Astrocyte (in vitro differentiated cells and primary cell): ENCODE measurements at regions not wholly inside any gene's neighbourhood (a gene's known extent, or its start where the extent isn't known, plus 50 kb on each side); places are given as distances from the start of the nearest gene placed in this dataset.

Experiments
- DNase-seq: peaks from one replicate; pipeline ENCODE4 v3.0.0-alpha.2; 2010; ENCODE audit warnings: low read depth
- FAIRE-seq: peaks from 2 replicates; lab custom pipeline; 2011; peaks lifted over from hg19 to GRCh38; lab: Jason Lieb, UNC
- H2AFZ ChIP-seq: 2 replicates; pipeline ENCODE4 v1.6.0; 2012; ENCODE audit warnings: low read depth, low read length, inconsistent platforms
- H3K27ac ChIP-seq: 2 replicates; pipeline ENCODE4 v1.5.1; 2011; ENCODE audit warnings: low read depth, low read length, inconsistent platforms
- H3K27me3 ChIP-seq: 2 replicates; pipeline ENCODE4 v1.6.0; 2011; ENCODE audit warnings: low read length, inconsistent platforms; ENCODE audit not compliant: insufficient read depth
- H3K36me3 ChIP-seq: 2 replicates; pipeline ENCODE4 v1.5.1; 2011; ENCODE audit warnings: low read length, inconsistent platforms; ENCODE audit not compliant: insufficient read depth
- H3K4me1 ChIP-seq: 2 replicates; pipeline ENCODE4 v1.5.1; 2011; ENCODE audit warnings: low read length, inconsistent platforms; ENCODE audit not compliant: insufficient read depth
- H3K4me2 ChIP-seq: 2 replicates; pipeline ENCODE4 v1.6.0; 2012; ENCODE audit warnings: low read length, inconsistent platforms
- H3K4me3 ChIP-seq: 2 replicates; pipeline ENCODE4 v1.5.1; 2011; ENCODE audit warnings: low read depth, mild to moderate bottlenecking, low read length, inconsistent platforms; ENCODE audit not compliant: insufficient read depth
- H3K79me2 ChIP-seq: 2 replicates; pipeline ENCODE4 v1.6.0; 2012; ENCODE audit warnings: mild to moderate bottlenecking, low read length, inconsistent platforms; ENCODE audit not compliant: insufficient read depth
- H3K9ac ChIP-seq: 2 replicates; pipeline ENCODE4 v1.6.0; 2012; ENCODE audit warnings: mild to moderate bottlenecking, low read length, inconsistent platforms
- H3K9me3 ChIP-seq: 2 replicates; pipeline ENCODE4 v1.5.1; 2012; ENCODE audit warnings: low read depth, mild to moderate bottlenecking, low read length, inconsistent platforms; ENCODE audit not compliant: insufficient read depth
- H4K20me1 ChIP-seq: 2 replicates; pipeline ENCODE4 v1.6.0; 2012; ENCODE audit warnings: low read length, inconsistent platforms; ENCODE audit not compliant: insufficient read depth
- H3K27ac Mint-ChIP-seq: one replicate; pipeline ENCODE4 v1.8.0; 2021; ENCODE audit warnings: mild to moderate bottlenecking, mixed read lengths; ENCODE audit not compliant: unreplicated experiment
- H3K27me3 Mint-ChIP-seq: one replicate; pipeline ENCODE4 v1.8.0; 2021; ENCODE audit warnings: low read depth, mixed read lengths; ENCODE audit not compliant: unreplicated experiment
- H3K36me3 Mint-ChIP-seq: one replicate; pipeline ENCODE4 v1.8.0; 2021; ENCODE audit warnings: low read depth, mixed read lengths; ENCODE audit not compliant: unreplicated experiment
- H3K4me1 Mint-ChIP-seq: one replicate; pipeline ENCODE4 v1.8.0; 2021; ENCODE audit warnings: low read depth, mixed read lengths; ENCODE audit not compliant: unreplicated experiment
- H3K4me3 Mint-ChIP-seq: one replicate; pipeline ENCODE4 v1.8.0; 2021; ENCODE audit warnings: mild to moderate bottlenecking, moderate library complexity, mixed read lengths; ENCODE audit not compliant: unreplicated experiment
- H3K9me3 Mint-ChIP-seq: one replicate; pipeline ENCODE4 v1.8.0; 2021; ENCODE audit warnings: mild to moderate bottlenecking, mixed read lengths; ENCODE audit not compliant: unreplicated experiment
- EZH2 ChIP-seq: IDR thresholded peaks from 2 replicates; pipeline ENCODE4 v1.6.1; 2012; ENCODE audit warnings: mild to moderate bottlenecking, low read length, inconsistent platforms; ENCODE audit not compliant: insufficient read depth
- TF ChIP-seq, protein P1 (sequence below): IDR thresholded peaks from 2 replicates; pipeline ENCODE4 v1.5.1; 2011; ENCODE audit warnings: low read depth, mild to moderate bottlenecking, inconsistent platforms, low read length, moderate library complexity; ENCODE audit not compliant: insufficient read depth

DNA sequence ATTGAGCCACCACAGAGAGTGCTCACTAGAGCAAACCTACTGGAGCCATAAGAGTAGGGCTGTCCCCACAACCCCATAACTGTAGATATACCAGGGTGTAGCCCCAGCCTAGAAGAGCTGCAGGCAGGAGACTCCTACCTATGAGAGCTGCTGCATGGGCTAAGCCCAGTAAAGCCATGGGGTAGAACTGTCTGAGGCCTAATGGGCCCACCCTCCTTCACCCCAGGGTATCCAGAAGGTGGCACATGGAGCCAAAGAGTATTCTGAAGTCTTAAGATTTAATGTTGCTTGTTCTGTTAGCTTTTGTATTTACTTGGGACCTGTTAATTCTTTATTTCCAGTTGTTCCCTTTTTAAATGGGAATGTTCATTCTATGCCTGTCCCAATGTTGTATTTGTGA is 1193.7 kb upstream of the ADGRL2 start:
- H3K36me3 Mint-ChIP-seq, result no peaks in the 10 kb centered on the region
- Histone ChIP-seq H3K27ac (no peak overlapping the region), H3K27me3 (no peaks in the 10 kb centered on the region), H4K20me1 (no peaks in the 10 kb centered on the region), H3K36me3 (no peaks in the 10 kb centered on the region), H3K4me3 (no peak overlapping the region), H3K4me1 (no peaks in the 10 kb centered on the region), H3K4me2 (no peak overlapping the region), H3K9ac (no peak overlapping the region), H3K79me2 (no peaks in the 10 kb centered on the region), H2AFZ (no peak overlapping the region), H3K9me3 (no peaks in the 10 kb centered on the region)
- TF ChIP-seq, protein P1, sequence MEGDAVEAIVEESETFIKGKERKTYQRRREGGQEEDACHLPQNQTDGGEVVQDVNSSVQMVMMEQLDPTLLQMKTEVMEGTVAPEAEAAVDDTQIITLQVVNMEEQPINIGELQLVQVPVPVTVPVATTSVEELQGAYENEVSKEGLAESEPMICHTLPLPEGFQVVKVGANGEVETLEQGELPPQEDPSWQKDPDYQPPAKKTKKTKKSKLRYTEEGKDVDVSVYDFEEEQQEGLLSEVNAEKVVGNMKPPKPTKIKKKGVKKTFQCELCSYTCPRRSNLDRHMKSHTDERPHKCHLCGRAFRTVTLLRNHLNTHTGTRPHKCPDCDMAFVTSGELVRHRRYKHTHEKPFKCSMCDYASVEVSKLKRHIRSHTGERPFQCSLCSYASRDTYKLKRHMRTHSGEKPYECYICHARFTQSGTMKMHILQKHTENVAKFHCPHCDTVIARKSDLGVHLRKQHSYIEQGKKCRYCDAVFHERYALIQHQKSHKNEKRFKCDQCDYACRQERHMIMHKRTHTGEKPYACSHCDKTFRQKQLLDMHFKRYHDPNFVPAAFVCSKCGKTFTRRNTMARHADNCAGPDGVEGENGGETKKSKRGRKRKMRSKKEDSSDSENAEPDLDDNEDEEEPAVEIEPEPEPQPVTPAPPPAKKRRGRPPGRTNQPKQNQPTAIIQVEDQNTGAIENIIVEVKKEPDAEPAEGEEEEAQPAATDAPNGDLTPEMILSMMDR, result no peak
- TF ChIP-seq EZH2, result no peak
- H3K4me1 Mint-ChIP-seq, result no peaks in the 10 kb centered on the region
- no peak overlapping the region for H3K4me3 Mint-ChIP-seq
- H3K9me3 Mint-ChIP-seq, result peaks cover 3% of the 10 kb centered on the region
- H3K27ac Mint-ChIP-seq, result no peak overlapping the region
- DNase-seq, result no peak
- no peak for FAIRE-seq
- H3K27me3 Mint-ChIP-seq, result no peaks in the 10 kb centered on the region

DNA sequence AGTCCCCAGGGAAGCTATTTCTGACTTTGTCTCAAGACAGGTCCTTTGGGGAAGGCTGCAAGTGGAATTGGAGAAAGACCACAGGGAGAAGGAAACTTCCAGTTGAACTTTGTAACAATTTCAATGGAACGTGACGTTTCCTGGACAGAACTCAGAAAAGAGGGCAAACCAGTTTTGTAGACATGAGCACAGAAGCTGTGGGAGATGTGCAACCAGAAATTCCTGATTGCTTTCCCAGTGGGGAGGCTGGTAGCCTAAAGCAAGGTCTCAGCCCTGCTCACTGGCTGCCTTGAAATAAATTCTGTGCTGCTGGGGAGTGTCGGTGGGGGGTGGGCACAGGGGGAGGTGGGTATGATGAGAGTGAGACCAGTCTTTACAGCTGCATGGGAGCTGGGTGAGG is 1206.7 kb upstream of the ADGRL2 start:
- H3K9me3 Mint-ChIP-seq, result peaks cover 30% of the 10 kb centered on the region
- H3K4me3 ChIP-seq, result no peak overlapping the region
- DNase-seq (no peak), FAIRE-seq (no peak)
- no peak overlapping the region for H3K4me2 ChIP-seq
- no peaks in the 10 kb centered on the region for H3K4me1 Mint-ChIP-seq
- TF ChIP-seq, protein P1, result no peak
- no peak for TF ChIP-seq EZH2
- no peaks in the 10 kb centered on the region for H3K36me3 ChIP-seq
- H3K4me3 Mint-ChIP-seq, result no peak overlapping the region
- no peaks in the 10 kb centered on the region for H3K79me2 ChIP-seq
- H2AFZ ChIP-seq, result no peak overlapping the region
- H4K20me1 ChIP-seq, result no peaks in the 10 kb centered on the region
- H3K36me3 Mint-ChIP-seq, result peaks cover 3% of the 10 kb centered on the region
- H3K27ac ChIP-seq, result no peak overlapping the region
- H3K27ac Mint-ChIP-seq, result no peak overlapping the region
- H3K27me3 ChIP-seq, result no peaks in the 10 kb centered on the region
- no peaks in the 10 kb centered on the region for H3K4me1 ChIP-seq
- H3K9ac ChIP-seq, result no peak overlapping the region
- no peaks in the 10 kb centered on the region for H3K9me3 ChIP-seq
- H3K27me3 Mint-ChIP-seq, result no peaks in the 10 kb centered on the region

DNA sequence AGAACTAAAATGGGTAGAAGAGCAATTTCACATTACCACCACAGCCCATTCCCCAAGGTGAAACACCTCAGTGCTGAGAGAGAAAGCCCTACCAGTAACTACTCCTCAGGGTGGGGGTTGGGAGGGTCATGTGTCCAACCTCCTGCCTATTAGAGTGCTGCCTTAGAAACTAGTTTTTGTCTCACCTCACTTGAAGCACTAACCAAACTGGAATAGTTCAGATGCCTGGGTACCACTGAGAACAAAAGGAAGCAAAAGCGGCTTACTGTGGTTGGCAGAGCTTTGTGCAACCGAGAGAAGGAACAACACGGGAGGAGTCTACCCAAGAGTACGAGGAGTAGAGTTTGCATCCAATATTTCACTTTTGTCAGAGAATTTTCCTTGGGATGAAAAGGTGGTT is 1207.5 kb upstream of the ADGRL2 start:
- no peak for TF ChIP-seq EZH2
- TF ChIP-seq, protein P1, result no peak
- Histone ChIP-seq H3K4me1 (no peaks in the 10 kb centered on the region), H3K9ac (no peak overlapping the region), H3K79me2 (no peaks in the 10 kb centered on the region), H3K4me3 (no peak overlapping the region), H2AFZ (no peak overlapping the region), H3K4me2 (no peak overlapping the region), H3K9me3 (no peaks in the 10 kb centered on the region), H3K27me3 (no peaks in the 10 kb centered on the region), H3K36me3 (no peaks in the 10 kb centered on the region), H3K27ac (no peak overlapping the region), H4K20me1 (no peaks in the 10 kb centered on the region)
- H3K36me3 Mint-ChIP-seq, result peaks cover 3% of the 10 kb centered on the region
- H3K4me3 Mint-ChIP-seq, result no peak overlapping the region
- DNase-seq (no peak), FAIRE-seq (no peak)
- H3K27ac Mint-ChIP-seq, result no peak overlapping the region
- H3K4me1 Mint-ChIP-seq, result no peaks in the 10 kb centered on the region
- no peaks in the 10 kb centered on the region for H3K27me3 Mint-ChIP-seq
- H3K9me3 Mint-ChIP-seq, result peaks cover 30% of the 10 kb centered on the region
